C4-2B (cell line): ENCODE measurements at regions not wholly inside any gene's neighbourhood (a gene's known extent, or its start where the extent isn't known, plus 50 kb on each side); places are given as distances from the start of the nearest gene placed in this dataset.

Experiments
- CTCF ChIP-seq: fragments of 450-650 bp; conservative IDR thresholded peaks from 2 replicates; pipeline ENCODE4 v1.5.1; 2017; ENCODE audit warnings: mild to moderate bottlenecking
- ZFX ChIP-seq: fragments of 450-650 bp; IDR thresholded peaks from 2 replicates; pipeline ENCODE4 v1.6.1; 2017

DNA sequence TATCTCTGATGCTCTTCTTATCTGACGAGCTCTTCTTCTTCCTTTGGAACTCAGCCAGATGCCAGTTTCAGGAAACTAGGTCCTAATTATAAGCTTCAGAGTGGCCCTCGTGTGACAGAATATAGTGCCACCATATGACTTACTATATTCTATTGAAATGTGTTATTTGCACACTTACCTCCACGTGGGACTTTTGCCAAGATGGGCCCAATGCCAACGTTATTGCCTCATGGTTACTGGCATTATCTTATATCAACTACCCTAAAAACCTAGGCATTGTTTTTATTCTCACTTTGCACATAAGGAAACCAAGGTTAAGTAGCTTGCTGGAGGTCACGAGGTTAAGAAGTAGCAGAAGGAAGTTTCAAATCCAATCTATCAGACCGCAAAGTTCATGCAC, 71.3 kb upstream of the SLCO3A1 start:
- no peak for TF ChIP-seq CTCF
- TF ChIP-seq ZFX, result no peak
